Right renal pelvis (tissue), 4 donors: ENCODE measurements at regions not wholly inside any gene's neighbourhood (a gene's known extent, or its start where the extent isn't known, plus 50 kb on each side); places are given as distances from the start of the nearest gene placed in this dataset.
A peak's percentile ranks its signal among the peaks of the same experiment; 100 is the strongest.
"Not testable (repeated sequence)": the region's sequence is repeated elsewhere in the genome, so short reads cannot be mapped to it uniquely, and the experiment has no call there.

ENCODE experiments used
- DNase-seq, 4 donors: peaks; one replicate each; pipeline ENCODE4 v3.0.0-alpha.2; 2013; ENCODE audit warnings: low read depth in 4 of 4, low spot score in 3 of 4, missing footprints in 1 of 4

DNA sequence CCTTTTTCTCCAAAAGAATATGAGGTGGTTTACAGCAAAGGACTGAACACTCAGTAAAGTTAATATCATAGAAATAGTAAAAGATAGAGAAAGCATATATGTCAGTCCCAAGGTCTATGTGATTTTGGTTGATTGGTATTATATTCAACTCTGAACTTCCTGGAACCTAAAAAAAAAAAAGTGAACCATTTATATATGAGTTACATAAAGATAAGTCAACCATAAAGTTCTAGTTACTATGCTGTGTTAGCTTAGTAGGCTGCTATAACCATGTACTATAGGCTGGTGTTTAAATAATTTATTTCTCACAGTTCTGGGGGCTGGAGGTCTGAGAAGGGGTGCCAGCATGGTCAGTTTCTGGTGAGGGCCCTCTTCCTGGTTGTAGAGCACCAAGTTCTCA is 475.6 kb downstream of the KLF12 start:
- no peak for DNase-seq

DNA sequence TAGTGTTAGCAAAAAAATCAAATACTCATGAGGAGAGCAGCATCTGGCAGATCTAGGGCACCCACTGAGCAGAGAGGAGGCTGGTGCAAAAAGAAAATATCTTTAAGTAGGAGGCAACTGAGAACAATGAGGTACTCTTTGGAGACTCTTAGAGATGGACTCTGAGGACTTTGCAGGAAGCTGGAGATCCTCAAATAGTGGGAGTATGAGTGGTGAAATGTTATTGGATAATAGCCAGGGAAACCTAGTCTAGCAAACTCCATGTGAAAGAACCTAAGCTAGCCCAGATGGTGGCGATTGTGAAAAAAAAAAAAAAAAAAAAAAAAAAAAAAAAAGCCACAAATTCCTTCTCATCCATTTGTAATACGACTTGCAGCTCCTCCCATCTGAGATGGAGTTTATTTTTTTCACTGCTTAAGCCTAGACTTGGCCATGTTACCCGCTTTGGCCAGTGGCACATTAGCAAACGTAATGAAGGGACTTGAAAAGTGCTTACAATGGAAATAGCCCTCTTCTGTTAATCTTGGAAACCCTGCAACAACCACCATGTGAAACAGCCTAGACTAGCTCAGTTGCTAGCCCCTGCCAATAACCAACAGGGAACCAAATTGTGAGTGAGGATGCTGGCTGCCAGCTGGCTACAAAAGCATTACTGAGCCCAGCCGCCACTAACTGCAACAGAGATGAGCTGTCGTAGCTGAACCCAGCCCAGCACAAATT is 476.2 kb downstream of the KLF12 start:
- no peak for DNase-seq

DNA sequence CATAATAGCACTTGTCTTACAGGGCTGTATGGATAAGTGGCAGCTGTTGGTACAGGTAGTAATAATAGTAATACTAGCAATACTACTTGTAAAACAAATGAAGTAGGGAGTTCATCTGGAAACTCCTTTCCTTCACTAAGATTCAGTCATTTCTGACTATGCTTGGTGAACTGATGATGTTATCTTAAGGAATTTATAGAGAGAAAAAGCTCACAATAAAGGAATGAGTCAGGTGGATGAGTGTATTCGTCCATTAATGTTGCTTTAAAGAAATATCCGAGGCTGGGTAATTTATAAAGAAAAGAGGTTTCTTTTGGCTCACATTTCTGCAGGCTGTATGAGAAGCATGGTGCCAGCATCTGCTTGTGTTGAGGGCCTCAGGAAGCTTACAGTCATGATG is 477.3 kb downstream of the KLF12 start:
- DNase-seq: no peak

DNA sequence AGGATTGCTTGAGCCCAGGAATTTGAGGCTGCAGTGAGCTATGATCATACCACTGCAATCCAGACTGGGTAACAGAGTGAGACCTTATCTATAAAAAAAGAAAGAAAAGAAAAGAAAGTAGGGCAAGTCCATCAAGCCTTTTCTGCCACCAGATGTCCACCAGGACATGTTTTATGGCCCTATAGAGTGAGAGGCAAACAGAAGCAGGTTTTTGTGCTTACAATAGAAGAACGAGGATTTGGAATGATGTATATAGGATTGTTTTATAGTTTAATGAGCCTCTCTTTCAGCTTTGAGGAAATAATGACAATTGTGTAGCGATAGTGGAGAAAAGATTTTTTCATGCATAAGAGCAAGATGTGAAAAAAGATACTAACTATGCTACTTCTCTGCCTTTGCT is 480.5 kb downstream of the KLF12 start:
- DNase-seq: no peak

DNA sequence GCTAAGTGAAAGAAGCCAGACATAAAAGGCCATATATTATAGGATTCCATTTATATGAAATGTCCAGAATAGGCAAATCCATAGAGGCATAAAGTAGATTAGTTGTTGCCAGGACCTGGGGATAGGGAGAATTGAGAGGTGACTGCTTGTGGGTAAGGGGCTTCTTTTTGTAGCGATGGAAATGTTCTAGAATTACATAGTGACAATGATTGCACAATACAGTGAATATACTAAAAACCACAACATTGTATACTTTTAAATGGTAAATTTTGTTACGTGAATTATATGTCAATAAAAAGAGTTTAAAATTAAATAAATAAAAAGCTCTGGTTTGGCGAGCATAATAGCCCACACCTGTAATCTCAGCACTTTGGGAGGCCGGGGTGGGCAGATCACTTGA is 486.8 kb downstream of the KLF12 start:
- DNase-seq: no peak

DNA sequence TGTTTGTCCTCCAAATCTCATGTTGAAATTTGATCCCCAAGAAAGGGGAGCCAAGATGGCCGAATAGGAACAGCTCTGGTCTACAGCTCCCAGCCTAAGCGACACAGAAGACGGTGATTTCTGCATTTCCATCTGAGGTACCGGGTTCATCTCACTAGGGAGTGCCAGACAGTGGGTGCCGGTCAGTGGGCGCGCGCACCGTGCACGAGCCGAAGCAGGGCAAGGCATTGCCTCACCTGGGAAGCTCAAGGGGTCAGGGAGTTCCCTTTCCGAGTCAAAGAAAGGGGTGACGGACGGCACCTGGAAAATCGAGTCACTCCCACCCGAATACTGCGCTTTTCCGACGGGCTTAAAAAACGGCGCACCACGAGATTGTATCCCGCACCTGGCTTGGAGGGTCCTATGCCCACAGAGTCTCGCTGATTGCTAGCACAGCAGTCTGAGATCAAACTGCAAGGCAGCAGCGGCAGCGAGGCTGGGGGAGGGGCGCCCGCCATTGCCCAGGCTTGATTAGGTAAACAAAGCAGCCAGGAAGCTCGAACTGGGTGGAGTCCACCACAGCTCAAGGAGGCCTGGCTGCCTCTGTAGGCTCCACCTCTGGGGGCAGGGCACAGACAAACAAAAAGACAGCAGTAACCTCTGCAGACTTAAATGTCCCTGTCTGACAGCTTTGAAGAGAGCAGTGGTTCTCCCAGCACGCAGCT is 493.6 kb downstream of the KLF12 start:
- DNase-seq: not testable (repeated sequence)

DNA sequence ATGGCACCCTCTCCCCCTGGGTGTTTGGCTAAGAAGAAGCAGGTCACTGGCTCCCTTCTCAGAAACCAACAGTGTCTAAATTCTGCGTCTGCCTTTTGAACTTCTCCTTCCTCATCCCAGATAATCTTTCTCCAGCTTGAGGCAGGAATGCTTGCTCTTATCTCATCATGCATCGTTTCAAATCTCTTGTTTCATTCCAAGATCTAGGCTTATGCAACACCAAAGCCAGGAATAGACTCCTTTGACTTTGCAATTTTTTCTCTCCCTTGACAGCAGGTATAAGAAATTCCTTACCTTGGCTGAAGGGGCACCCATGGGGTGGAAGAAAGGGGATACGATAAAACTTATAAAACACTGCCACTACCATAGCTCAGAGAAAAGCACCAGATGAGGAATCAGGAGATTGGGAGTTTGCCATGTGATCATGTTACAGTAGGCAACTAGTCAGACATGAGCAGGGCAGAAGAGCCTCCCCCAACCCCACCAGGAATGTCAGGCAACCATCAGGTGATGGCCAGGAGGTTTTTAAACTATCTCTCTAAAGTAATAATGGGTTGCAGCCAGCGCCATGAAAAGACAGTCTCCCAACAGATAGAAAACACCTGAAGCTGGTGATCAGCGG is 498.9 kb downstream of the KLF12 start:
- DNase-seq: no peak

DNA sequence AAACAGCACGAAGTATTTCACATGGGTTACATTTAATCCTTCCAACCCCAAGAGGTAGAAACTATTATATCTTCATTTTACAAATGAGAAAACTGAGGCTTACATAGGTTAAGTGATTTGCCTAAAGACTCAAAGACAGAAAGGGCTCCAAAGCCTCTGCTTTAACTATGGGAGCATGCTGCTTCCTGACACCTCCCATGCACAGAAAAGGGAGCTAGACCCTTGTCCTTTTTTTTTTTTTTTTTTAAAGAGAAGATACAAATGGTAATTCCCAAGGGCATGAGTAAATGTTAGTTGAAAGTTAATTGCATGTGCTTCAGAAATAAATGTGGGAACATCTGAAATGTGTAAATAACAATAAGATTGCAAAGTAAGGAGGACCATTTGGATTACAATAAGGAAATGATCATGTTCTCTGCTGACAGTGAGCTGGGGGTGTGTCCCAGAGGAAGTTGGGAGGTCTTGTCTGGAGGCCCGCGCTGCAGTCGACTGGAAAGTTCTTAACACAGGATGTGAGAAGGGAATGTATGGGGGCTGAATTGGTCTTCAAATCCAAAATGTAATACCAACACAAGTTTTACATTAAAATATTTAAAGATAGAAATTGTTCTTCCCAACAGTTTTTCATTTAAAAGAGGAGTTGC is 500.3 kb downstream of the KLF12 start:
- no peak for DNase-seq

DNA sequence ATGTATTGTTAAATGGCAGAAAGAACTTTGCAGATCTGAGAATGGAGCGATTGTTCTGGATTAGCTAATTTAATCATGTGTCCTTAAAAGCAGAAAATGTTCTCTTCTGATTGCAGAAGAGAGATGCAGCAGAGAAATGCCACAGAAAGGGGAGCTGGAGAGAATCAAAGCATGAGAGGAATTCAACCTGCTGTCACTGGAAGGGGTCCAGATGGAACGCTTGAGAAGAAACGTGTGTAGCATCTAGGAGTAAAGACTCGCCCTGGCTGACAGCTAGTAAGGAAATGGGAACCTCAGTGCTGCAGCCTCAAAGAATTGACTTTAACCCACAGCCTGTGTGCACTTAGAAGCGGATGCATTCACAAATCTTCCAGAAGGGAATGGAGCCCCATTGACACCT is 502.8 kb downstream of the KLF12 start:
- no peak for DNase-seq

DNA sequence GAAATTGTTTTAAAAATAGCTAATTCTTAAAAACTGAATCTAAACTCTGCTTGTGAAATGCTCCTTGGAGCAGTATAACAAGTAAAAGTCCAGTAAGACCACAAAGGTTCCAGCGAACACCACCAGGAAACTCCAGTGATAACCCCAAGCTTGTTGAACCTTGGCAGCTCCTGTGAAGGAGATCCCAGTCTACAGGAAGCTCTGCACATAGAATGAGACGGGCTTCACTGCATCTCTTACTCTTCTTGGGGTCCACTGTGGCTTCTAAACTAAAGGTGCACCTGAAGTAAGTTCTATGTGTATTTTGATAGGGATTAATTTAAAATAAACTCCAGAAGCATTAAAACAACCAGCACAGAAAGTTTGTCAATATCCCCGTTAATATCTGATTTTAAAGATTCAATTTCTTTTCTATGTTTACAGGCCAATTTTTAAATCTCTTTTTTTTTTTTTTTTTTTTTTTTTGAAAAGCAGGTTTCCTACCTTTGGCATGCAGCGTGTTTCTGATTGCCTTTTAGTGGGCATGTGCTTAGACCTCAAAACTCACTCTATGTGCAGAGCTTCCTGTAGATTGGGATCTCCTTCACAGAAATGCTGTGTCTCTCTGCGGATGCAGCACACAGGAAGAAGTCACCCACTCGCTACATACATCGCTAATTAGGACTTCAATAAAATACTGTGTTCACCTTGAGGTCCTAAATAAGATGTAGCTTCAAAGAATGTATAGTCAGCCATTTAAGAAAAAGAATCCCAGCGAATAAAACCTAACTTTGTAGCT is 508.5 kb downstream of the KLF12 start:
- DNase-seq: no peak

DNA sequence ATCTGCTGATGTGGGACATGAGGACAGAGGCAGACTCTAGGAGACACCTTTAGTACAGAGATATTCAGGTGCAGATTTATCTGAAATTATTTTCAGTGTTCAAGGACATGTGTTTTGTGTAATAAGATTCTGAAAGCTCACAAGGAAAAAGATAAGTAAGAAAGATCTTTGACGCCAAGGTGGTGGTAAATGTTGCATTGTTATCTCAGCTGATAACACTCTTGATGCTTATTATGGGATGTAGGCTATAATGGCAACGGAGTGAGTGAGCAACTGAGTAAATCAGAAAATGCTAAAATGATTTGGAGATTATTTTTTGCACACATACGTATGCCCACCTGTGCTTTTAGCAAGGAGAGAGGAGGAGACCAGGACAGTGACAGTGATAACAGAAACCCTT is 510.9 kb downstream of the KLF12 start:
- DNase-seq: no peak

DNA sequence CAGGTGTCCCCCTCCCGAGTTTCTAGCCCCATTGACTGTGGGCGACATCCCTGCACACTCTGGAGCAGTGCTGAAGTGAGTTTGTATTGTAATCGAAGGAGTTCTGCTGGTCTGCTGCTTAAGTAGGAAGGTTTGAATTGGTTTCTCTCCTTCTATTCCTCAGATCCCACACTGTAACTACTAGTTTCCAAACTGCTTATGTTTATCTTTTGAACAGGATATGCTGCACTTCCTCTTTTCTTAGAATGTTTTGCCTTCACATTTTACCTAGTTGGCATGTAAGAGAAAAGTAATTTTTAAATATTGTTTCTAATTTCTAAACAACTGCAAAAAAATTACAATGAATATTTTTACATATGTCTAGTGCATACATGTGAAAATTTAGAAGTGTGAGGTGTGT is 511.8 kb downstream of the KLF12 start:
- no peak for DNase-seq

DNA sequence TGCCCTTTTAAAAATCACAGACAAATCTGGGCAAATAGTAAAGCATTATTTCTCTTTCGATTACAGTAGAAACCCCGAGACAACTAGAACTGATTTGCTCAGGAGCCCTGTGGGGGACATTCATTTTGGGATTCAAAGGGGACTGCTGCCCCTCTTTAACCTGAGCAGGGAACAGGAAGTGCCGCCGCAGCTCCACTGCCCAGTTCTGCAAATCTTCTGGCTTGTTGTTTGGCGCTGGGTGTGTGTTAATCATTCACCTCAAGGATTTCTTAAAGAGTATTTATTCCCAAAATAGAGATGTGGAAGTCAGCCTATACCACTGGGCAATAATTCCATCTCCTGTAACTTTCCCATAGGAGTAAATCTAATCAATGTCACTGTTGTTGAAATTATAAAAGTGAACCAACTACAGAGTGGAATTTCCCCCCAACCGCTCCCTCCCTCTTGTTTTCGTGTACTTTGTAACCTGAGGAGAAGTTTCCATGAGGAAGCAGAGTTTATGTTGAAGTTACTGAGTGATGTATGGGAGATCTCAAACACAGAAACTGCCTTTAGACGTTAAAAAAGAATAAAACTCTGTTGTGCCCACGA is 515.8 kb downstream of the KLF12 start:
- peak in 2 of 4 donors; percentile 28 to 52 for DNase-seq

DNA sequence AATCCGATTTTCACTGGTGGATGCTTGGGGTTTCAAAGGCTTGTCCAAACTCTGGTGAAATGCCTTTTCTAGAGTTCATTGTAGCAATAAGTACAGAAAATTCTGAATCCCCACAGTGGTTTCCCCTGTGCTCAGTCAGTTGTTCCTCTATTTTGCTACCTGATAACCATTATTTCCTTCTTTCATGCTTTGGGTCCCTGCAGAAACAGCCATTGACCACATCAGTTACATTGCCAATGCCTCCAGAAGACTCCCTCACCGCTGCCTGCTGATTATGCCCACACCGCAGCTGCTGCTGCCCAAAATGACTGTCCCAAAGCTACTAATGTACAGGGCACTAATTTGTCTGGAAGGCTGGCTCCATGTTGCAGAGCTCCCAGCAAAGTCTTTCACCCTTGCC is 517.3 kb downstream of the KLF12 start:
- no peak for DNase-seq

DNA sequence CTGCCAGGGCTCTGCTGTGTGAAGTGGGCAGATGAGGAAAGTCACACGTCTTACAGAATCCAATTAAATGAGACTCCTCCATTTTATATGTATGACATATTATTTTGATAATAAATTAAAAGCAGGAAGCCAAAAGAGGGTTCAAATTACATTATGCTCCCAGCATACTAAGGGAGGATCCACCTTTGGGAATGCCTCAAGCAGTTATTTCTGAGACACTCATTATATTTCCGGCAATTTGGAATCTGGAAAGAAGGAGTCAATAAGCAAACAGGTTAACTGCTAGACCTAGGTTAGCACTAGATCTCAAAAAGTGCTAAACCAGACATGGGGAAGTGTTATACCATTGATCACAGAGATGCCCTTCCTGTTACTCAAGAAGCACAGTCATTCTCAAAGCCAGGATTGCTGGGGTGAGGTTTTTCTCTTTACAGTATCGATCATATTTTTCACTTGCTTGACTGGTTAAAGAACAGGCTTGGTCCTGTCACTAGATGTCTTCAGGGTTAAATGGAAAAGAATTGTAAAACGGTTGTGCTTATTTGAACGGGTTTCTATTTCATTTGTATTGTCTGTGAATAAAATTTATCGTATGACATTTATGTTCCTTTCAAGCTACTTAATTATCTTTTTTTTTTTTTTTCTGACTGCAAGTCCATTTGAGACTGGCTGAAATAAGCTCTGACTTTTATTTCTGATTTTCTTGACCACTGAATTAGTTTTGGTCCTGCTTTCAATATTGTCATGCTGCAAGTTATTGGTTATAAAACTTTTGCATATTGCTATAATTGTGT is 523.2 kb downstream of the KLF12 start:
- DNase-seq: no peak

DNA sequence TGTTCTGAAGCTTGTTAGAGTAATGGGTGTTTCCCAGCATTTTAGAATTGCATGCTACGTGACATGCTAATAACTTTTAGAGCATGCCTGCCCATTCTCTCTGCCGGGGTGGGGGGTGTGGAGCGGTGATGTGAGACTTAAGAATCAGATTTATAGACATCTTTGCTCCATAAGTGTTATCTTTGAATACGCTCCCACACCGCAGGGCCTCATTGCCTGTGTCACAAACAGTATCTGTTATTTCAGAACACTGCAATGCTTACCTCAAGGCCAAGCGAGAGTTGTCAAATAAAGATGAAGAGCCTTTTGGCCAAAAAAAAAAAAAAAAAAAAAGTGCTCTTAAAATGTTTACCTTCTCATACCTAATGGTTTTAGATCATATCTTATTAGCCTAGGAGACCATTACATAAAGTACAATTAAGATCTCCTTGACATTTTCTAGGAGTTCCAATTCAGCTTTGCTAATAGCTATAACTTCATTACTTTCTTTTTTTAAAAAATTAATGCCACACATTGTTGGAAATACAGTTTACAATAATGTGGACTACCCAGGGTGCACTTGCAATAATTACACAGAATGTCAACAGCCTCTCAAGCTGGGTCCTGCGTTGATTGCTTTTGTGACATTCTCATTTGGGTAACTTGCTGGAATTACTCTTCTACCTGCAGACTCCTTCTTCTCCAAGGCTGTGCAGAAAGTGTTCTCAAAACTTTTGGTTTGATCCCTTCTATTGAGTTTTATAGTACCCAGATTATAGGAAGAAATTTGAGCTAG is 525.3 kb downstream of the KLF12 start:
- peak in 1 of 4 donors; percentile 19 for DNase-seq

DNA sequence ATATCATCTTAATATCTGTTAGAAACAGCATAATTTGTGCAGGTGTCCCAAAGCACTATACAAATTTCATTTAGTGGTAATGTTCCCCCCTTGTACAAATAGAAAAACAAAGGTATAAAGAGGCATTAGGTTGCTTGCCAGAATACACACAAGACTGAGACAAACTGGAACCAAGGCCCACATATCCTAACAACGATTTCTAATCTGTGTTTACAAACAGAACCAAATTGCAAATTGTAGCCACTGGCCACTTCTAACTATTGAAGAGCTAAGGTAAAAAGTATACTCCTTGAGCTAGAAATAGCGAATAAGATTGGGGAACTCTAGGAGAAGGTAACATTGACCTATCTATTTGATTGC is 526.1 kb downstream of the KLF12 start:
- DNase-seq: no peak

DNA sequence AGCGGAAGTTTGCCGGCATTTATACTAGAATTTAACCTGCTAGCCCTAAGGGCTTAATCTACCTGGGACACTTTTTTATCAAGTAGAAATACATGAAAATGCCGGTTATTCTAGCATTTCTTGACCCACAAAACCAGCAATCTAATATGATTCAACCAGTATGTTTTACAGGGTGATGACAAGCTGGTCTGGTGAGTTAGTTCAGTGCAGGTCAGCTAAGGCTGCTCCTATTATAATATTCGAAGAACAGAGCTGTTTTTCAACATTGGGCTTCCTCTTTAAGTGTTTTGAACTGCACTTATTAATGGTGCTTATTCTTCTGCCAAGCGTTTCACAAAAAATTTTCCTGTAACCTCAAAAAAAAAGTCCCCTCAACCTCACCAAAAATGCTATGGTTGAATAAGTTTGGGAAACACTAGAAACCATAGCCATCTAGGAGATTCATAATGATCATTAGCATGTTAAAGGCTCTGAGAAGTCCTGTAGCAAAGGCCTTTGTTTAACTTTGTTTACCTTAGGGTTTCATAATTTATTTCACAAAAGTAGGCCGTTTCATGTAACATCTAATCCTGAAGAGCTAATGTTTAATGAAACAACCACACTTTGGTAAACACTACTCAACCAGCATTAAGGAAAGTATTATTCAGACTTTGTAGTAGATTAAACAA is 526.6 kb downstream of the KLF12 start:
- no peak for DNase-seq
